Vagina (tissue), 2 donors: ENCODE measurements at regions not wholly inside any gene's neighbourhood (a gene's known extent, or its start where the extent isn't known, plus 50 kb on each side); places are given as distances from the start of the nearest gene placed in this dataset.
A peak's percentile ranks its signal among the peaks of the same experiment; 100 is the strongest.

Source experiments
- DNase-seq, 2 donors: peaks; one replicate each; pipeline ENCODE4 v3.0.0-alpha.2; 2017; ENCODE audit errors: extremely low spot score in 2 of 2
- H3K27ac ChIP-seq: fragments of 200-600 bp; sonication (generic); one replicate; pipeline ENCODE4 v1.5.1; 2019
- H3K27me3 ChIP-seq: fragments of 200-600 bp; sonication (generic); one replicate; pipeline ENCODE4 v1.5.1; 2019
- H3K36me3 ChIP-seq, 2 donors: fragments of 200-600 bp; sonication (generic); one replicate each; pipeline ENCODE4 v1.5.1; 2017 to 2019
- H3K4me1 ChIP-seq: fragments of 200-600 bp; sonication (generic); one replicate; pipeline ENCODE4 v1.5.1; 2019
- H3K4me3 ChIP-seq, 2 donors: fragments of 200-600 bp; sonication (generic); 1 replicate in 1 of 2; 2 replicates in 1 of 2; pipeline ENCODE4 v1.5.1; 2016 to 2019
- H3K9me3 ChIP-seq: fragments of 200-600 bp; sonication (generic); one replicate; pipeline ENCODE4 v1.5.1; 2019
- POLR2A ChIP-seq, 2 donors: fragments of 450-650 bp; IDR thresholded peaks; one replicate each; pipeline ENCODE4 v1.6.1; 2017; ENCODE audit warnings: antibody characterized with exemption in 2 of 2, mild to moderate bottlenecking in 2 of 2, moderate library complexity in 2 of 2
- POLR2AphosphoS5 ChIP-seq, 2 donors: sonication (generic); formaldehyde crosslinking; IDR thresholded peaks; one replicate each; pipeline ENCODE4 v1.9.0; 2017; ENCODE audit warnings: antibody characterized with exemption in 2 of 2, mild to moderate bottlenecking in 2 of 2, low read depth in 1 of 2; ENCODE audit not compliant: insufficient read depth in 1 of 2
- intact Hi-C: fragments of 100-400 bp; cut with DNase I; formaldehyde crosslinking; loops from one replicate; pipeline ENCODE4 v1.15.1; 2023
- TF ChIP-seq, protein P1 (sequence below), 3 experiments: fragments of 450-650 bp in 2 of 3; fragments of 200-600 bp in 1 of 3; sonication (generic) in 1 of 3; IDR thresholded peaks; one replicate each; pipeline ENCODE4 v1.5.1; 2017 to 2019; ENCODE audit warnings: antibody characterized with exemption in 3 of 3, mild to moderate bottlenecking in 2 of 3, moderate library complexity in 2 of 3

DNA sequence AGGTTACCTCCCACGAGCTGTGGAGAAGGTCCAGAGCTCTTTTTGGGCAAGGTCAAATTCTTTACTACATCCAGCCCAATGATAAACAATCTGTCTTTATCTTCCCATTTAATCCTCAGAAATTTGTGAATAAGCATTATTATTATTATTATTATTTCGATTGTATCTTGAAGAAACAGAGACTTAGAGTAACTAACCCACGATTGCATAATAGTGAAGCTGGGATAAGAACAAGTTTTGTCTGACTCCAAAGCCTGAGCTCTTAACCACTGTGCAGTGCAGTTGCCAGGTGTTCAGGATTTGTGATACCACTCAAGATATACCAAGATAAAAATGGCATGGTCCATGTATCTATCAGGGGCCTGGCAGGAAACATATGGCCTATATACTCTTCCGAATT lies 166.5 kb upstream of the LDB2 start:
- Histone ChIP-seq H3K27me3 (no peaks in the 10 kb centered on the region), H3K9me3 (no peaks in the 10 kb centered on the region), H3K4me3 (no peak overlapping the region), H3K27ac (no peak overlapping the region), H3K4me1 (peaks cover 38% of the 10 kb centered on the region), H3K36me3 (no peaks in the 10 kb centered on the region)
- TF ChIP-seq POLR2A (IDR thresholded peaks at IDR 0.05), result no peak
- no peak for TF ChIP-seq POLR2AphosphoS5 (IDR thresholded peaks at IDR 0.05; ENCODE audit: insufficient read depth in 1 of 2, low read depth in 1 of 2)
- TF ChIP-seq, protein P1, sequence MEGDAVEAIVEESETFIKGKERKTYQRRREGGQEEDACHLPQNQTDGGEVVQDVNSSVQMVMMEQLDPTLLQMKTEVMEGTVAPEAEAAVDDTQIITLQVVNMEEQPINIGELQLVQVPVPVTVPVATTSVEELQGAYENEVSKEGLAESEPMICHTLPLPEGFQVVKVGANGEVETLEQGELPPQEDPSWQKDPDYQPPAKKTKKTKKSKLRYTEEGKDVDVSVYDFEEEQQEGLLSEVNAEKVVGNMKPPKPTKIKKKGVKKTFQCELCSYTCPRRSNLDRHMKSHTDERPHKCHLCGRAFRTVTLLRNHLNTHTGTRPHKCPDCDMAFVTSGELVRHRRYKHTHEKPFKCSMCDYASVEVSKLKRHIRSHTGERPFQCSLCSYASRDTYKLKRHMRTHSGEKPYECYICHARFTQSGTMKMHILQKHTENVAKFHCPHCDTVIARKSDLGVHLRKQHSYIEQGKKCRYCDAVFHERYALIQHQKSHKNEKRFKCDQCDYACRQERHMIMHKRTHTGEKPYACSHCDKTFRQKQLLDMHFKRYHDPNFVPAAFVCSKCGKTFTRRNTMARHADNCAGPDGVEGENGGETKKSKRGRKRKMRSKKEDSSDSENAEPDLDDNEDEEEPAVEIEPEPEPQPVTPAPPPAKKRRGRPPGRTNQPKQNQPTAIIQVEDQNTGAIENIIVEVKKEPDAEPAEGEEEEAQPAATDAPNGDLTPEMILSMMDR (IDR thresholded peaks at IDR 0.05), result no peak
- DNase-seq, result no peak
- intact Hi-C loops, result no loop called here

DNA sequence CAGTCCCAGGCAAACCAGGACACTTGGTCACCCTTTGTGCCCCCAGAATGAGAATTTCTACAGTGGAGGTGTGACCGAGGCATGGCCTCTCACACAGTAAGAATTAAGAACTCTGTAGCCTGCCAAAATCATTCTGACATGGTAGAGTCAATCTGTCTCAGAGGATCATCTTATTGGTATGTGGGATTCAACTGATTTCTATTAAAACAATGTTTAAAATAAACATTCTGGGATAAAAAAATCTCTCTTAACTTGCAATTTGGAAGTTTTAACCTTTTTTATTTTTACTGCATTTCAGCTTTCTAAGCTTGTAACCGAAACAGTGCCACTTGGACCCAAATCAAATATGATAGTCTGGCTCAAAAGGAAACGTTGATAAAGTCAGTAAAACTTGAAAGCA lies 165.4 kb upstream of the LDB2 start:
- H3K4me3 ChIP-seq, result no peak overlapping the region
- DNase-seq, result no peak
- no peaks in the 10 kb centered on the region for H3K36me3 ChIP-seq
- H3K9me3 ChIP-seq, result no peaks in the 10 kb centered on the region
- H3K27me3 ChIP-seq, result no peaks in the 10 kb centered on the region
- TF ChIP-seq POLR2A (IDR thresholded peaks at IDR 0.05) (no peak), POLR2AphosphoS5 (IDR thresholded peaks at IDR 0.05; ENCODE audit: insufficient read depth in 1 of 2, low read depth in 1 of 2) (no peak)
- TF ChIP-seq, protein P1 (IDR thresholded peaks at IDR 0.05), result no peak
- intact Hi-C loops, result no loop called here
- peaks cover 44% of the 10 kb centered on the region for H3K4me1 ChIP-seq
- H3K27ac ChIP-seq, result no peak overlapping the region

DNA sequence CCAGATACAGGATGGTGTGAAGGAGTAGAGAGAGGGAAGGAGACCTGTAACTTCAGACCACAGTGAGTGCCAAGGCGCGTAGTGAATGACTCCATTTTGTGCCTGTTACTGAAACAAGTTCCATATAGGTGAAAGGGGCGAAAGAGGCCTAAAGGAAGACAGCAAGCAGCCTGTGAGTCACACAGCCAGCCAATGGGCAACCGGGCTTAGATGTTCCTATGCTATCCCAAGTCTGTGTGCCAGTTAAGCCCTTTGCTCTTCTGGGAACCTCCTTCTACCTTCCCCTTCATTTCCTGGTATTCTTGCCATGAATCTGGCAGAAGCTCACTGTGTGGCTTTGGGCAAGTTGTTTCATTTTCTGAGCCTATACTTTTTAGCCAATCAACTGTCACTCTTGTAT lies 161.8 kb upstream of the LDB2 start:
- H3K4me3 ChIP-seq, result no peak overlapping the region
- intact Hi-C loops, result no loop called here
- no peaks in the 10 kb centered on the region for H3K9me3 ChIP-seq
- H3K36me3 ChIP-seq, result no peaks in the 10 kb centered on the region
- peaks cover 24% of the 10 kb centered on the region for H3K4me1 ChIP-seq
- no peak for TF ChIP-seq POLR2AphosphoS5 (IDR thresholded peaks at IDR 0.05; ENCODE audit: insufficient read depth in 1 of 2, low read depth in 1 of 2)
- TF ChIP-seq, protein P1 (IDR thresholded peaks at IDR 0.05), result no peak
- no peak for DNase-seq
- H3K27me3 ChIP-seq, result no peaks in the 10 kb centered on the region
- H3K27ac ChIP-seq, result peak overlapping the region; percentile 34

DNA sequence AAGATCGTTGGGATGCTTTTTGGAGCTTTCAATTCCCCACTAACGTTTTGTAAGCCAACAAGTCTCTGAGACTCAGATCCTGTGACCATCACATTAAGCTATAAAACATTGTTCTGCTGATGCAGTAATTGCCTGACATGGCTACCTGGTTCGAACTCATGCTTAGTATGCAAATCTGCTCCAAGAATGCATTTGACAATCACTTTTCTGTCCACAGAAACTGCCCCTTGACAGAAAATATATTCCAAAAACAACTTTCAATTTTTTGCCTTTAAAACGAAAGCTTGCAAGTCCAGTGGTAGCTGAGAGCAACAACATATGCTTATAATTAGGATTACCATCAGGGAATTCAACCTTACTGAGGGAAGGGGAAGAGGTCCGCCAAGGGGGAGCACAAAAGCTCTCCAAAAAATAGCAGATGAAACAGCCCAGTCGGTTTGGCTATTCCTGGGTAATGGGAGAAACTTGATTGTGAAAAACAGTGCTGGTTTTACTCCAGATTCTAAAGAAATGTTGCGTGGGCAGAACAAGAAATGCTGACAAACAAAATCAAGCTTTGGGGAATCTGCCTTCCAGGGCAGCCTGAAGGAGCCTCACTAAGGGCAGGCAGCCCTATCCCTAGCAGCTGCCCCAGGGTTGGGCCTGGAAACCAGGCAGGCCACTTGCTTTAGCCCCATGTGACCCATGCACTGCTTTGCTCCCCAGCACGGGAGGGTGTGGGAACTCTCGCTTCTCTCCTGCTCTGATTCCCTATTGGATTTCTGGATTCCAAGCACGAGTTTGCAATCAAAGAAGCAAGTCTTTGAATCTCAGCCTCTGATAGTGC lies 160.7 kb upstream of the LDB2 start:
- TF ChIP-seq POLR2AphosphoS5 (IDR thresholded peaks at IDR 0.05; ENCODE audit: insufficient read depth in 1 of 2, low read depth in 1 of 2) (peak in 1 of 2 donors; percentile 56), POLR2A (IDR thresholded peaks at IDR 0.05) (no peak)
- DNase-seq, result no peak
- Histone ChIP-seq H3K27me3 (no peaks in the 10 kb centered on the region), H3K4me1 (peaks cover 24% of the 10 kb centered on the region), H3K27ac (peak overlapping the region; percentile 34), H3K9me3 (no peaks in the 10 kb centered on the region), H3K36me3 (no peaks in the 10 kb centered on the region), H3K4me3 (no peak overlapping the region)
- intact Hi-C loops, result no loop called here

DNA sequence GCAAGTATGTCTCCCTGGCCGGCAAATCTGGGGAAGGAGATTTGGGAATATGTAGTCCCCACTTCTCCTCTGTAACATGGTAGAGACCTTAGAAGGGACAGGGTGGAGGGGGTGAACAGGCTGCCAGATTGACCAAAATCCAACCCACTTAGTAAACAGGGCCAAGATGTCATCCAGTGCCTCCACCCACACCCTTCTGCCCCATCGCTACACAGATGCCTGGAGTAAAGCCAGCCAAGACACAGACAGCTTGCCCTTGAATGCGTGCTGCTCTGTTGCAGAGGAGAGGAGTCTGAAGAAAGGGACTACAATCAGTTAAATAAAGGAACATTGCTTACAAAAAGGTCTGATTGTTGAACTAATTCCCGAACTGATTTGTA lies 160.1 kb upstream of the LDB2 start:
- Histone ChIP-seq H3K27ac (peak overlapping the region; percentile 34), H3K4me3 (no peak overlapping the region), H3K27me3 (no peaks in the 10 kb centered on the region), H3K9me3 (no peaks in the 10 kb centered on the region), H3K4me1 (peaks cover 24% of the 10 kb centered on the region), H3K36me3 (no peaks in the 10 kb centered on the region)
- intact Hi-C loops, result no loop called here
- DNase-seq, result no peak
- TF ChIP-seq POLR2A (IDR thresholded peaks at IDR 0.05) (no peak), POLR2AphosphoS5 (IDR thresholded peaks at IDR 0.05; ENCODE audit: insufficient read depth in 1 of 2, low read depth in 1 of 2) (no peak)
- TF ChIP-seq, protein P1 (IDR thresholded peaks at IDR 0.05), result no peak
